ENCODE measurements at regions not wholly inside any gene's neighbourhood (a gene's known extent, or its start where the extent isn't known, plus 50 kb on each side); places are given as distances from the start of the nearest gene placed in this dataset.
"Not testable (repeated sequence)": the region's sequence is repeated elsewhere in the genome, so short reads cannot be mapped to it uniquely, and the experiment has no call there.

DNA sequence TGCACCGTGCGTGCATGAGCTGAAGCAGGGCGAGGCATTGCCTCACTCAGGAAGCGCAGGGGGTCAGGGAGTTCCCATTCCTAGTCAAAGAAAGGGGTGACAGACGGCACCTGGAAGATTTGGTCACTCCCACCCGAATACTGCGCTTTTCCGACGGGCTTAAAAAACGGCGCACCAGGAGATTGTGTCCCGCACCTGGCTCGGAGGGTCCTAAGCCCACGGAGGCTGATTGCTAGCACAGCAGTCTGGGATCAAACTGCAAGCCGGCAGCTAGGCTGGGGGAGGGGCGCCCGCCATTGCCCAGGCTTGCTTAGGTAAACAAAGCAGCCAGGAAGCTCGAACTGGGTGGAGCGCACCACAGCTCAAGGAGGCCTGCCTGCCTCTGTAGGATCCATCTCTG lies 85.6 kb upstream of the TSLP start:
- not testable (repeated sequence) for TF ChIP-seq EZH2 (IDR thresholded peaks at IDR 0.05; ENCODE audit: insufficient read depth, low read length)
- TF ChIP-seq, protein P1, sequence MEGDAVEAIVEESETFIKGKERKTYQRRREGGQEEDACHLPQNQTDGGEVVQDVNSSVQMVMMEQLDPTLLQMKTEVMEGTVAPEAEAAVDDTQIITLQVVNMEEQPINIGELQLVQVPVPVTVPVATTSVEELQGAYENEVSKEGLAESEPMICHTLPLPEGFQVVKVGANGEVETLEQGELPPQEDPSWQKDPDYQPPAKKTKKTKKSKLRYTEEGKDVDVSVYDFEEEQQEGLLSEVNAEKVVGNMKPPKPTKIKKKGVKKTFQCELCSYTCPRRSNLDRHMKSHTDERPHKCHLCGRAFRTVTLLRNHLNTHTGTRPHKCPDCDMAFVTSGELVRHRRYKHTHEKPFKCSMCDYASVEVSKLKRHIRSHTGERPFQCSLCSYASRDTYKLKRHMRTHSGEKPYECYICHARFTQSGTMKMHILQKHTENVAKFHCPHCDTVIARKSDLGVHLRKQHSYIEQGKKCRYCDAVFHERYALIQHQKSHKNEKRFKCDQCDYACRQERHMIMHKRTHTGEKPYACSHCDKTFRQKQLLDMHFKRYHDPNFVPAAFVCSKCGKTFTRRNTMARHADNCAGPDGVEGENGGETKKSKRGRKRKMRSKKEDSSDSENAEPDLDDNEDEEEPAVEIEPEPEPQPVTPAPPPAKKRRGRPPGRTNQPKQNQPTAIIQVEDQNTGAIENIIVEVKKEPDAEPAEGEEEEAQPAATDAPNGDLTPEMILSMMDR (IDR thresholded peaks at IDR 0.05; ENCODE audit: insufficient read depth, low read depth, low read length): not testable (repeated sequence)

Measured in astrocyte (in vitro differentiated cells and primary cell).